ENCODE measurements at regions not wholly inside any gene's neighbourhood (a gene's known extent, or its start where the extent isn't known, plus 50 kb on each side); places are given as distances from the start of the nearest gene placed in this dataset.

- TF ChIP-seq CTCF (conservative IDR thresholded peaks at IDR 0.05 in 1 of 2, IDR thresholded peaks at IDR 0.05 in 1 of 2; ENCODE audit: extremely low read depth in 1 of 2, insufficient read depth in 1 of 2, low read depth in 1 of 2, low read length in 2 of 2) (no peak), EZH2 (IDR thresholded peaks at IDR 0.05; ENCODE audit: borderline replicate concordance, low read length) (no peak)
Measured at GRCh38 chr4:134551348-134551747, 349.8 kb upstream of the PABPC4L start.

All from mammary epithelial cell (primary cell).